ENCODE measurements at regions not wholly inside any gene's neighbourhood (a gene's known extent, or its start where the extent isn't known, plus 50 kb on each side); places are given as distances from the start of the nearest gene placed in this dataset.

- DNase-seq (ENCODE audit: low read depth in 1 of 2, low spot score in 1 of 2), result no peak
- Histone ChIP-seq H3K4me3 (no peak overlapping the region), H3K27ac (no peak overlapping the region), H3K9me3 (no peaks in the 10 kb centered on the region), H3K4me2 (no peak overlapping the region), H3K4me1 (no peaks in the 10 kb centered on the region)
- ATAC-seq, result no peak
- no peak for TF ChIP-seq KDM5A (IDR thresholded peaks at IDR 0.05)
- TF ChIP-seq CHD2 (IDR thresholded peaks at IDR 0.05; ENCODE audit: low read length, partially characterized antibody), result no peak
- no peak for TF ChIP-seq HOXB5 (CRISPR knock-in tag; IDR thresholded peaks at IDR 0.05)
- TF ChIP-seq ESRRA (IDR thresholded peaks at IDR 0.05; ENCODE audit: borderline replicate concordance, low read length), result no peak
- WGBS (ENCODE audit: missing lambda C conversion rate), result 12% methylated on average over 5 of the region's 5 CpGs
- ChIA-PET POLR2A (no interaction called here), CTCF (no interaction called here)
- FAIRE-seq, result no peak
Observed at GRCh38 chrX:96094616-96095015, 590.0 kb upstream of the DIAPH2 start.

- Histone ChIP-seq H3K4me3 (no peak overlapping the region), H3K4me2 (no peak overlapping the region), H3K27ac (no peak overlapping the region), H3K4me1 (no peaks in the 10 kb centered on the region), H3K9me3 (no peaks in the 10 kb centered on the region)
- TF ChIP-seq EHF (CRISPR knock-in tag; IDR thresholded peaks at IDR 0.05), result no peak
- no peak for TF ChIP-seq NPAS2 (CRISPR knock-in tag; IDR thresholded peaks at IDR 0.05; ENCODE audit: borderline replicate concordance)
- no peak for TF ChIP-seq EHMT2 (IDR thresholded peaks at IDR 0.05; ENCODE audit: low read depth)
- no peak for TF ChIP-seq E2F6 (IDR thresholded peaks at IDR 0.05; ENCODE audit: borderline replicate concordance, low read depth)
- TF ChIP-seq RCOR1 (IDR thresholded peaks at IDR 0.05; ENCODE audit: low read depth, low read length), result no peak
- TF ChIP-seq ZC3H11A (IDR thresholded peaks at IDR 0.05), result no peak
- TF ChIP-seq ATOH8 (CRISPR knock-in tag; IDR thresholded peaks at IDR 0.05; ENCODE audit: low read depth), result no peak
- TF ChIP-seq ZSCAN20 (CRISPR knock-in tag; IDR thresholded peaks at IDR 0.05), result no peak
- DNase-seq (ENCODE audit: low read depth in 1 of 2, low spot score in 1 of 2), result no peak
- ATAC-seq, result no peak
- CTCF ChIA-PET, result no interaction called here
- no peak for FAIRE-seq
- POLR2A ChIA-PET, result no interaction called here
- 0% methylated on average over 1 of the region's 1 CpG for WGBS (ENCODE audit: missing lambda C conversion rate)
Observed at GRCh38 chrX:96098471-96098870, 586.2 kb upstream of the DIAPH2 start.

GRCh38 chrX:96102997-96103396, 581.6 kb upstream of the DIAPH2 start:
- Histone ChIP-seq H3K4me2 (no peak overlapping the region), H3K27ac (no peak overlapping the region), H3K4me1 (no peaks in the 10 kb centered on the region), H3K9me3 (no peaks in the 10 kb centered on the region), H3K4me3 (no peak overlapping the region)
- no peak for TF ChIP-seq NR3C1 (IDR thresholded peaks at IDR 0.05)
- TF ChIP-seq EHF (CRISPR knock-in tag; IDR thresholded peaks at IDR 0.05), result no peak
- no peak for TF ChIP-seq SMC3 (IDR thresholded peaks at IDR 0.05)
- no peak for DNase-seq (ENCODE audit: low read depth in 1 of 2, low spot score in 1 of 2)
- no peak for FAIRE-seq
- 73% methylated on average over 6 of the region's 9 CpGs for WGBS (ENCODE audit: missing lambda C conversion rate)
- CTCF ChIA-PET, result no interaction called here
- POLR2A ChIA-PET, result no interaction called here
- ATAC-seq, result no peak

GRCh38 chrX:96112689-96113088, 572.0 kb upstream of the DIAPH2 start:
- POLR2A ChIA-PET, result no interaction called here
- CTCF ChIA-PET, result no interaction called here
- ATAC-seq (no peak), FAIRE-seq (no peak), DNase-seq (ENCODE audit: low read depth in 1 of 2, low spot score in 1 of 2) (no peak)
- Histone ChIP-seq H3K4me2 (no peak overlapping the region), H3K9me3 (no peaks in the 10 kb centered on the region), H3K27ac (no peak overlapping the region), H3K4me3 (no peak overlapping the region), H3K4me1 (no peaks in the 10 kb centered on the region)
- TF ChIP-seq E2F6 (IDR thresholded peaks at IDR 0.05; ENCODE audit: borderline replicate concordance, low read depth), result no peak
- no peak for TF ChIP-seq BCL3 (IDR thresholded peaks at IDR 0.05)
- TF ChIP-seq EHMT2 (IDR thresholded peaks at IDR 0.05; ENCODE audit: low read depth), result no peak
- TF ChIP-seq HOXA7 (CRISPR knock-in tag; IDR thresholded peaks at IDR 0.05), result no peak
- no peak for TF ChIP-seq CHD2 (IDR thresholded peaks at IDR 0.05; ENCODE audit: low read length, partially characterized antibody)
- TF ChIP-seq HES2 (IDR thresholded peaks at IDR 0.05), result no peak
- TF ChIP-seq RNF2 (IDR thresholded peaks at IDR 0.05; ENCODE audit: borderline replicate concordance, low read depth), result no peak
- no peak for TF ChIP-seq CBX2 (IDR thresholded peaks at IDR 0.05; ENCODE audit: borderline replicate concordance, low read depth)
- TF ChIP-seq HOXB5 (CRISPR knock-in tag; IDR thresholded peaks at IDR 0.05), result no peak
- no peak for TF ChIP-seq JUN (IDR thresholded peaks at IDR 0.05)
- TF ChIP-seq JUNB (IDR thresholded peaks at IDR 0.05), result no peak
- TF ChIP-seq NFE2L2 (conservative IDR thresholded peaks at IDR 0.05; ENCODE audit: low read length), result no peak
- TF ChIP-seq CTCF (IDR thresholded peaks at IDR 0.05), result no peak
- TF ChIP-seq MAFK (IDR thresholded peaks at IDR 0.05; ENCODE audit: partially characterized antibody), result no peak
- no peak for TF ChIP-seq CHD4 (IDR thresholded peaks at IDR 0.05; ENCODE audit: borderline replicate concordance)
- TF ChIP-seq TP53 (CRISPR knock-in tag; IDR thresholded peaks at IDR 0.05), result no peak
- WGBS (ENCODE audit: missing lambda C conversion rate), result 0% methylated on average over 1 of the region's 1 CpG
